ENCODE measurements at regions not wholly inside any gene's neighbourhood (a gene's known extent, or its start where the extent isn't known, plus 50 kb on each side); places are given as distances from the start of the nearest gene placed in this dataset.

DNA sequence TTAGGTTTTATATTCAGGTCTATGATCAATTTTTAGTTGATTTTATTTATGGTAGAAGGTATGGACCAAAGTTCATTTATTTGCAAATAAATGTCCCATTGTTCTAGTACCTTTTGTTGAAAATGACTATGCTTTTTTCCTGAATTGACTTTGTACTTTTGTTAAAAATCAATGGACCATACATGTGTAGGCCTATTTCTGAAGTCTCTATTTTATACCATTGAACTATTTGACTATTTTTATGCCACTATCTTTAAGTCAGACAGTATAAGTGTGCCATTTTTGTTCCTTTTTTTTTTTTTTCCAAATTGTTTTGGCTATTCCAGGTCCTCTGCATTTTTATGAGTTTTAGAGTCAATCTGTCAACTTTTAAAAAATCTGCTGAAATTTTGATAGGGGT, 73.6 kb upstream of the UGP2 start:
- no peak for TF ChIP-seq TAF1 (IDR thresholded peaks at IDR 0.05; ENCODE audit: borderline replicate concordance, low read depth, low read length)
- no peak for TF ChIP-seq POLR2A (IDR thresholded peaks at IDR 0.05; ENCODE audit: low read depth, low read length)
- no peak for TF ChIP-seq POLR2AphosphoS5 (IDR thresholded peaks at IDR 0.05; ENCODE audit: low read depth, low read length)
- FAIRE-seq (no peak), DNase-seq (ENCODE audit: insufficient read length) (no peak)

DNA sequence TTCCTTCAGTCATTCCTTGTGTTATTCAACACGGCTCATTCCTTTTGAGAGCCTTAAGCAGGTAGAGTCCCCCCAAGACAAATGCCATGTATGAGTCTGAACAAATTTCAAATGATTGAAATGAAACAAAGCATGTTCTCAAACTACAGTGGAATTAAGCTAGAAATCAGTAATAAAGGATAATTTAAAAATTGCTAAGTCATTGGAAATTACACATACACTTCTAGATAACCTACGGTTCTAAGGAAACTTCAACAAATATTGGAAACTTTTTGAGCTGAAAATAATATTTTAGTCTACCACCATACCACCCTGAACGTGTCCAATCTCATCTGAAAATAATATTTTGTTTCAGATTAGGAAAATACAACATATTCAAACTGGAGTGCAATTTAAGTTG, 71.8 kb upstream of the UGP2 start:
- no peak for DNase-seq (ENCODE audit: insufficient read length)
- no peak for TF ChIP-seq POLR2AphosphoS5 (IDR thresholded peaks at IDR 0.05; ENCODE audit: low read depth, low read length)
- TF ChIP-seq POLR2A (IDR thresholded peaks at IDR 0.05; ENCODE audit: low read depth, low read length): no peak
- no peak for TF ChIP-seq TAF1 (IDR thresholded peaks at IDR 0.05; ENCODE audit: borderline replicate concordance, low read depth, low read length)
- no peak for FAIRE-seq

DNA sequence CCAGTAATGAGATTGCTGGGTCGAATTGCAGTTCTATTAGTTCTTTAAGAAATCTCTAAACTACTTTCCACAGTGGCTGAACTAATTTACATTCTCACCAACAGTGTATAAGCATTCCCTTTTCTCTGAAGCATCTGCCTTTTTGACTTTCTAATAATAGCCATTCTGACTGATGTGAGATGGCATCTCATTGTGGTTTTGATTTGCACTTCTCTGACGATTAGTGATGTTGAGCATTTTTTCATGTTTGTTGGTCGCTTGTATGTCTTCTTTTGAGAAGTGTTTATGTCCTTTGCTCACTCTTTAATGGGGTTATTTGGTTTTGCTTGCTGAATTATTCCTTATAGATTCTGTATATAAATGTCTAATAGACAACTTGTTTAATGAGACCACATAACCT, 69.6 kb upstream of the UGP2 start:
- FAIRE-seq: no peak

DNA sequence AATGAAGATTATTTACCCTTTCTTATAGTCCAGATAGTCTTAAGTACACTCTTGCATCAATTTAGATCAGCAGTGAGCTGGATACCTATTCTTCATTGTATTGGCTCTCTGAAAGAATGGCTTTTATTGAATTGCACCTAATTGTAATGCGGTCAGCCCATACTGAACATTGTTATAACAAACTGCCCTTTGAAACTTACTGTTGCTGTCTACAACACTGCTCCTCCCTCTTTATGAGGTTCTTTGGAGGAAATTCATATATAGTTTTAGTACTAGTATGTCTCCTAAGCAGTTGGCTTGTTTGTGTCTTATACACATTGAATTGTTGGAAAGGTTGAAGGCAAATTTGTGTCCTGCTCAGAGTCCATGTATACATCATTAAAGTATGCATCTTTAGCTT, 66.5 kb upstream of the UGP2 start:
- DNase-seq (ENCODE audit: insufficient read length) (no peak), FAIRE-seq (no peak)
- TF ChIP-seq POLR2AphosphoS5 (IDR thresholded peaks at IDR 0.05; ENCODE audit: low read depth, low read length) (no peak), POLR2A (IDR thresholded peaks at IDR 0.05; ENCODE audit: low read depth, low read length) (no peak), TAF1 (IDR thresholded peaks at IDR 0.05; ENCODE audit: borderline replicate concordance, low read depth, low read length) (no peak)

More for the DNA sequence above, 69.6 kb upstream of the UGP2 start:
- no peak for DNase-seq (ENCODE audit: insufficient read length)
- no peak for TF ChIP-seq TAF1 (IDR thresholded peaks at IDR 0.05; ENCODE audit: borderline replicate concordance, low read depth, low read length)
- TF ChIP-seq POLR2A (IDR thresholded peaks at IDR 0.05; ENCODE audit: low read depth, low read length): no peak
- no peak for TF ChIP-seq POLR2AphosphoS5 (IDR thresholded peaks at IDR 0.05; ENCODE audit: low read depth, low read length)

DNA sequence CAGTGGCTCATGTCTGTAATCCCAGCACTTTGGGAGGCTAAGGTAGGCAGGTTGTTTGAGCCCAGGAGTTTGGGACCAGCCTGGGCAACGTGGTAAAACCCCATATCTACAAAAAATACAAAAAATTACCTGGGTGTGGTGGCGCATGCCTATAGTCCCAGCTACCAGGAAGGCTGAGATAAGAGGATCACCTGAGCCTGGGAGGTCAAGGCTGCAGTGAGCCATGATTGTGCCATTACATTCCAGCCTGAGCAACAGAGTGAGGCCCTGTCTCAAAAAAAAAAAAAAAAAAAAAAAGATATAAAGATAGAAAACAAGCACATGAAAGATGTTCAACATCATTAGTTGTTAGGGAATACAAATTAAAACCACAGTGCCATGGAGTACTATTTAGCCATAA, 65.3 kb upstream of the UGP2 start:
- no peak for DNase-seq (ENCODE audit: insufficient read length)
- TF ChIP-seq TAF1 (IDR thresholded peaks at IDR 0.05; ENCODE audit: borderline replicate concordance, low read depth, low read length) (no peak), POLR2A (IDR thresholded peaks at IDR 0.05; ENCODE audit: low read depth, low read length) (no peak), POLR2AphosphoS5 (IDR thresholded peaks at IDR 0.05; ENCODE audit: low read depth, low read length) (no peak)
- no peak for FAIRE-seq

DNA sequence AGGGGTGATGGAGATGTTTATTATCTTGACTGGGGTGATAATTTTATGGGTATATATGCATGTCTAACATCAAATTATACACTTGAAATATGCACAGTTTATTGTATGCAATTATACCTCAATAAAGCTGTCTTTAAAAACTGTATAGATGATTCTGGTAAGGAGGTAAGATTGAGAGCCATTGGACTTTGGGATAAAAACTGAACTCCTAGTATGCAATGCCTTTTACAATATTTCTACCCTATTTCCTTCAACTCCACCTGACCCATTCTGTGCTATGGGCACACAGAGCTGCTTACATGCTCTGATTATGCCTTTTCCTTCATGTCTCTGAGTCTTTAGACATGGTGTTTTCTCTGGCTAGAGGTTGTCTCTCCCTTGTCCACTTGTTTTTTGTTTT, 63.9 kb upstream of the UGP2 start:
- DNase-seq (ENCODE audit: insufficient read length) (no peak), FAIRE-seq (no peak)
- TF ChIP-seq POLR2A (IDR thresholded peaks at IDR 0.05; ENCODE audit: low read depth, low read length): no peak

DNA sequence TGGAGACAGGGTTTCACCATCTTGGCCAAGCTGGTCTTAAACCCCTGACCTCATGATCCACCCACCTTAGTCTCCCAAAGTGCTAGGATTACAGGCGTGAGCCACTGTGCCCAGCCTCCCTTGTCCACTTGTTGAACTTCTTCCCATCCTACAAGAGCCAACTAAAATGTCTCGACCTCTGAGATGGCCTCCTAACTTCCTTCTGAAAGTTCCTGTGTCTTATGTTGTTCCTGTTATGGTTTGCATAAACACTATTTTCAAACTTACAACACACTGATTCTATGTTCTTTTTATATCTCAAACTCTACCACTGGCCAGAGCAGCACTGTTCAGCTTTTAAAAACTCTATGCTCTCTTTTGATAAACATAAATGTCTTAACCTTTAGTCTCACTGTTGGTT, 63.3 kb upstream of the UGP2 start:
- FAIRE-seq (no peak), DNase-seq (ENCODE audit: insufficient read length) (no peak)
- no peak for TF ChIP-seq TAF1 (IDR thresholded peaks at IDR 0.05; ENCODE audit: borderline replicate concordance, low read depth, low read length)
- TF ChIP-seq POLR2AphosphoS5 (IDR thresholded peaks at IDR 0.05; ENCODE audit: low read depth, low read length): no peak
- TF ChIP-seq POLR2A (IDR thresholded peaks at IDR 0.05; ENCODE audit: low read depth, low read length): no peak

DNA sequence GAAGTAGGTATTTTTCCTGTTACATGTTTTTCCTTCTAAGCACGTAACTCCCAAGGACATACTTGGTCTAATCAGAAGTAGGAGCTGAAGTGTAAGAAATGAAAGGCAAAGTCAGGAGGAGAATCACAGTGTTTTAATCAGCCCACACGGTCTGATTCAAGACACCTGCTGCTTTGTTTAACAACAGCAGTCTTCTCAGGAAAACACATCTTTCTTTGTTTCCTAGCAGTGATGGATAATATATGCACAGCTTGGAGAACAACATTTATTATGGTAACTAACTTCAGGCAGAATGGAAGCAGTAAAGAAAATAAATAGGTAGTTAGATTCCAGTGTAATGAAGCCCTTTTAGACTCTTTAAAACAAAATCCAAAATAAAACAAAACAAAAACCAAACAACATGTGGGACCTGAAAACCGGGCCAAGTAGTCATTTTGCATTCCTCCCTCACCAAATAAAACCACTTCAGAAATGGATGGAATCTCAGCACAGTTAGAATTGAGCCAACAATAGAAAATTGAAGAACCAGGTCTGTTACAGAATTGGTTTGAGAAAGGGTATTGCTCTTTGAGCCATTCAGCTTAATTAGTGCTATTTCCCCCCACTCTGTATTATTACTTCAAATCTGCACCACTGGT, 61.1 kb upstream of the UGP2 start:
- DNase-seq (ENCODE audit: insufficient read length): no peak
- no peak for TF ChIP-seq POLR2A (IDR thresholded peaks at IDR 0.05; ENCODE audit: low read depth, low read length)
- no peak for TF ChIP-seq POLR2AphosphoS5 (IDR thresholded peaks at IDR 0.05; ENCODE audit: low read depth, low read length)
- TF ChIP-seq TAF1 (IDR thresholded peaks at IDR 0.05; ENCODE audit: borderline replicate concordance, low read depth, low read length): no peak
- FAIRE-seq: no peak

DNA sequence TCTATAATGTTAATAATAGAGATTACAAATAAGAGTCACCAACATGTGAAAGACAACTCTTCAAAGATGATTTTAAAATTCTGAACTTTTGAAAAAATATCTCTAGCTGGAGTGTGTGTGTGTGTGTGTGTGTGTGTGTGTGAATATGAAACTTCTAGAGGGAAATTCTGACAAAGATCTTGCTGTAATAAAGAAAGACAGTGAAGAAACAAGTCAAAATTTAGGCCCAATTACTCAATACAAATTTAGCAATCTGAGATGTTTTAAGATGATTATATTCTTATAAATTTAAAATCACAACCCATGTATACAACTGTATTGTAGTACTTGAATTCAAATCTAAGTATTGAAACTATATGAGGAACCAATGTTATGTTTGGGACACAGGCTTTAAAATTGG, 57.2 kb upstream of the UGP2 start:
- no peak for TF ChIP-seq POLR2A (IDR thresholded peaks at IDR 0.05; ENCODE audit: low read depth, low read length)
- TF ChIP-seq TAF1 (IDR thresholded peaks at IDR 0.05; ENCODE audit: borderline replicate concordance, low read depth, low read length): no peak
- no peak for TF ChIP-seq POLR2AphosphoS5 (IDR thresholded peaks at IDR 0.05; ENCODE audit: low read depth, low read length)
- DNase-seq (ENCODE audit: insufficient read length): no peak
- FAIRE-seq: no peak

DNA sequence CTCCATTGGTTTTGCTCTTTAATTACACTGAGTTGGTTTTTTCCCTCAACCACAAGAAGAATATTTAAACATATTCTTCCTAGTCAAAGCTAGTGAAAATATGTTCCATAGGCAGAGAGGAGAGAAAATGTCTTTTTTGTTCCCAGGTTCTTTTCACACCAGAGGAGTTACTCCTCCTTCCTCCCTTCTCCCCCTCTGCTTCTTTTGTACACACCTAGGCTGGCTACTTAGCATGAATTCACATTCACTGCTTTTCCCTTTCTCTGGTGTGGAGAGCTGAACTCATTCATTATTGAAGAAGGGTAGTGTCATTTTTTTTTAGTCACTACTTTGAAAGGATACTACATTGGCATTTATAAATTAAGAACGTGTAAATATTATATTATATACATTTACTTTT, 56.6 kb upstream of the UGP2 start:
- FAIRE-seq (no peak), DNase-seq (ENCODE audit: insufficient read length) (no peak)
- TF ChIP-seq TAF1 (IDR thresholded peaks at IDR 0.05; ENCODE audit: borderline replicate concordance, low read depth, low read length) (no peak), POLR2AphosphoS5 (IDR thresholded peaks at IDR 0.05; ENCODE audit: low read depth, low read length) (no peak), POLR2A (IDR thresholded peaks at IDR 0.05; ENCODE audit: low read depth, low read length) (no peak)

DNA sequence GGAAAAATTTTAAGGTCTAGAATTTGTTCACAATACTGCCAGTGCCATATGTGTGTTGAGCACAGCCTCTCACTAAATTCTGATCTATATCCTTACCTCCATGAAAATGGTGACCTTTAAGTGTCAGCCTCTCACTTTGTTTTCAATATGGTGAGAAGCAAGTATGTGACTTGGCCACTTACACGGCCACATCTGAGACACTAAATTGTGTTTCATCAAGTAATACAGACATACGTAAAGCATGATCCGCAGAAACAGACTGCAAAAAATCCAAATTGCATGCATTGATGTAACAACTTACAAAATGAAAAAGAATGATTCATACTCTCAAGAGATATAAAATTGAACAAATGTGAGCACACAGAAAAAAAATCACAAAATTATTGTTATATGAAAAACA, 55.2 kb upstream of the UGP2 start:
- FAIRE-seq (no peak), DNase-seq (ENCODE audit: insufficient read length) (no peak)
- TF ChIP-seq POLR2A (IDR thresholded peaks at IDR 0.05; ENCODE audit: low read depth, low read length) (no peak), TAF1 (IDR thresholded peaks at IDR 0.05; ENCODE audit: borderline replicate concordance, low read depth, low read length) (no peak), POLR2AphosphoS5 (IDR thresholded peaks at IDR 0.05; ENCODE audit: low read depth, low read length) (no peak)

DNA sequence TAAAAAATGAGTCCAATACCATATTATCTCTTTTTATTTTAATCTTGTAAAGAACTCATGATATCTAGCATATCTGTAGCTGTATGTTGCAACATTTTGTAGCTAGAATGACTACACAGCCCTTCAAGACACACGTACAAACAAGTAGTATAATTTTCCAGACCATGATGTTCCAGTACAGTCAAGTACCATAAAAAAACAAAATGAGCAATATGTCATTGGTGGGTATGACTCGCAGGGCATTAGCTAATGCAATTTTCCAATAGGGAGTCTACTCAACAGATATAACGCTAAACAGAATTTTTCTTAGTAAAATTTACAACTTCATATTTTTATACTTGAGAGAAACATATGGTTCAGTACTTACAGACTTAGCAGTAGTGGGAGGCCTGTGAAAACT, 53.6 kb upstream of the UGP2 start:
- FAIRE-seq: no peak
- DNase-seq (ENCODE audit: insufficient read length): no peak

More for the DNA sequence above, 53.6 kb upstream of the UGP2 start:
- no peak for TF ChIP-seq TAF1 (IDR thresholded peaks at IDR 0.05; ENCODE audit: borderline replicate concordance, low read depth, low read length)
- no peak for TF ChIP-seq POLR2AphosphoS5 (IDR thresholded peaks at IDR 0.05; ENCODE audit: low read depth, low read length)
- TF ChIP-seq POLR2A (IDR thresholded peaks at IDR 0.05; ENCODE audit: low read depth, low read length): no peak

Measured in GM12892 (cell line).